ENCODE measurements at regions not wholly inside any gene's neighbourhood (a gene's known extent, or its start where the extent isn't known, plus 50 kb on each side); places are given as distances from the start of the nearest gene placed in this dataset.

DNA sequence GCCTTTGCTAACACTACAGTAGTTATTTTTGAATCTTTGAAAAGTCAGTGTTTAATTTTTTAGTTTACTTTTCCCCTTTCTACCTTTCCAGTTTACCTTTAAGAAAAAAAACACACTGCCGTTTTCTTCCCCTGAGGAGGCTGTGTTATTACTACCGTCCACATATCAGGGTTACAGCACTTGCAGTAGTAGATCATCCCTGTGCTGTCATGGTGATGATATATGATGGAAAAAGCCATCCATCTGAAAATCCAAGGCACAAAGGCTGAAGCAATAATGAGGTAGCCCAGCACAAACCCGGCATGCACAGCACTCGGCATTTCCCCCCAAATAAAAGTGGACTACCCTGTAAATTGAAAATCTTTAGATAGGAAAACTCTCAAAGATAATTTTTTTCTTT, 258.7 kb downstream of the CXXC4 start:
- H3K4me1 Mint-ChIP-seq: peaks cover 30% of the 10 kb centered on the region

DNA sequence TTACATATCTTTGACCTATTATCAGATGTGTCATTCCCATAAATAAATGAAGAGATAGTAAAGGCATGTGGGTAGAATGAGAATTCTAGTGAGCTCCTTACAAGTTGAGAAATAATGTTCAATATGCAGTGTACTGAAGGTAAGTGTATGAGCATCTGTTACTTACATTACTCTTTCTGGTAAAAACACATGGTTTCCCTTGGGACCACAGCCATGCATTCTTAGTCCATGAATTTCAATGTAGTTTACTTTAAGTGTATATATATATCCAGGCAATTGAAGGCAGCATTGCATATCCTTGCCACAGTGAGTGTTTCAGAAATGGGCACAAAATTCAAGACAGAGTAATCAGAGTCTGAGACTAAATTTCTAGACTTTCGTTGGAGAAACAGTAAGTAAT, 277.2 kb downstream of the CXXC4 start:
- no peak for TF ChIP-seq CTCF (IDR thresholded peaks at IDR 0.05; ENCODE audit: unreplicated experiment)
- H3K36me3 Mint-ChIP-seq: no peaks in the 10 kb centered on the region

More for the DNA sequence above, 258.7 kb downstream of the CXXC4 start:
- Mint-ChIP-seq H3K4me3 (no peak overlapping the region), H3K9me3 (no peaks in the 10 kb centered on the region), H3K27me3 (ENCODE audit: low read depth) (peaks cover 3% of the 10 kb centered on the region), H3K27ac (no peak overlapping the region), H3K36me3 (no peaks in the 10 kb centered on the region)
- no peak for TF ChIP-seq CTCF (IDR thresholded peaks at IDR 0.05; ENCODE audit: unreplicated experiment)
- DNase-seq (ENCODE audit: low spot score in 2 of 2, unreplicated experiment in 2 of 2): no peak

GRCh38 chr4:104211657-104212056, 283.0 kb downstream of the CXXC4 start:
- H3K9me3 Mint-ChIP-seq: peaks cover 8% of the 10 kb centered on the region

More for the DNA sequence above, 277.2 kb downstream of the CXXC4 start:
- no peaks in the 10 kb centered on the region for H3K4me1 Mint-ChIP-seq
- peaks cover 8% of the 10 kb centered on the region for H3K9me3 Mint-ChIP-seq
- no peak for DNase-seq (ENCODE audit: low spot score in 2 of 2, unreplicated experiment in 2 of 2)
- no peak overlapping the region for H3K27ac Mint-ChIP-seq
- peaks cover 10% of the 10 kb centered on the region for H3K27me3 Mint-ChIP-seq (ENCODE audit: low read depth)
- H3K4me3 Mint-ChIP-seq: no peak overlapping the region

DNA sequence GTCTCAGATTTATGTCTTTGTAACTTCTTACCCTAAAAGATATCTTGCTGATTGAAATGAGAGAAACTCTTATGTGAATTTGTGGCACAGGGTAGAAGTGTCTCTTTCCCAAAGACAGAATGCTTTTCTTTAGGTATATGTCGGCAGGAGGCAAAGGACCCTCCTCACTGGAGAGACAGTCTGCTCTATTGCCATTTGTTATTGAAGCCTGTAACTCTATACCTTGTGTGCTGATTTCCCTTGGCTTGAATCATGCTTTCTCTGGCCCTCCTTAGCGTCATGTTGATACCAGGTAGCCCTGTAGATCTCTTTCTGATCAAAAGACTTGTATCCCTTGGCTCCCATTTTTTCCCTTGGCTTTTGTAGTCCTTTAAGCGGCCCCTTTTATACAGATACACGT, 284.3 kb downstream of the CXXC4 start:
- Mint-ChIP-seq H3K4me3 (no peak overlapping the region), H3K4me1 (no peaks in the 10 kb centered on the region), H3K27ac (no peak overlapping the region), H3K9me3 (peaks cover 8% of the 10 kb centered on the region), H3K36me3 (no peaks in the 10 kb centered on the region), H3K27me3 (ENCODE audit: low read depth) (peaks cover 3% of the 10 kb centered on the region)
- no peak for DNase-seq (ENCODE audit: low spot score in 2 of 2, unreplicated experiment in 2 of 2)
- no peak for TF ChIP-seq CTCF (IDR thresholded peaks at IDR 0.05; ENCODE audit: unreplicated experiment)

More at GRCh38 chr4:104211657-104212056, 283.0 kb downstream of the CXXC4 start:
- Mint-ChIP-seq H3K27me3 (ENCODE audit: low read depth) (peaks cover 8% of the 10 kb centered on the region), H3K27ac (no peak overlapping the region), H3K4me3 (no peak overlapping the region), H3K36me3 (no peaks in the 10 kb centered on the region), H3K4me1 (no peaks in the 10 kb centered on the region)
- DNase-seq (ENCODE audit: low spot score in 2 of 2, unreplicated experiment in 2 of 2): no peak
- no peak for TF ChIP-seq CTCF (IDR thresholded peaks at IDR 0.05; ENCODE audit: unreplicated experiment)

- DNase-seq (ENCODE audit: low spot score in 2 of 2, unreplicated experiment in 2 of 2): no peak
- no peak for TF ChIP-seq CTCF (IDR thresholded peaks at IDR 0.05; ENCODE audit: unreplicated experiment)
- H3K27ac Mint-ChIP-seq: no peak overlapping the region
- no peaks in the 10 kb centered on the region for H3K36me3 Mint-ChIP-seq
- no peak overlapping the region for H3K4me3 Mint-ChIP-seq
- peaks cover 10% of the 10 kb centered on the region for H3K9me3 Mint-ChIP-seq
- no peaks in the 10 kb centered on the region for H3K27me3 Mint-ChIP-seq (ENCODE audit: low read depth)
- no peaks in the 10 kb centered on the region for H3K4me1 Mint-ChIP-seq
These were observed 287.9 kb downstream of the CXXC4 start for GRCh38 chr4:104206784-104207183.

DNA sequence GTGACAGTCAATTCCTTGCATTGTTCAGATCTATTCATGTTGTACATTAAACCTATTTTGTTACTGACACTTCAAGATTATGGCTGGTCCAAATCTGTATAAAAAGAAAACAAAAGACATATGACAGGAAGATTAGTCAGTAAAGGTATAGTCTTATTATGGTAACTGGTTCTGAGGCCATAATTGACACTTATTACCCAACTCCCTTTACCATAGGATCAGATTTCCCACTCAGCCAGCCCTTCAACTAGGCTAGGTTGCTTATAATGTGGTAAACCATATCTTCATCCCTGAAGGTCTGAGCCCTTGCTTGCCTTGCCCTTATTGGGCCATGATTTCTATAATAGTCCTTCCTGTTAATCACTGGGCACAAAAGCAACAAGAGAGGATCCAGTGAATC, 289.6 kb downstream of the CXXC4 start:
- DNase-seq (ENCODE audit: low spot score in 2 of 2, unreplicated experiment in 2 of 2): no peak
- H3K27ac Mint-ChIP-seq: no peak overlapping the region

More for the DNA sequence above, 289.6 kb downstream of the CXXC4 start:
- H3K9me3 Mint-ChIP-seq: peaks cover 10% of the 10 kb centered on the region
- H3K4me3 Mint-ChIP-seq: no peak overlapping the region
- TF ChIP-seq CTCF (IDR thresholded peaks at IDR 0.05; ENCODE audit: unreplicated experiment): no peak
- no peaks in the 10 kb centered on the region for H3K4me1 Mint-ChIP-seq
- no peaks in the 10 kb centered on the region for H3K36me3 Mint-ChIP-seq
- H3K27me3 Mint-ChIP-seq (ENCODE audit: low read depth): no peaks in the 10 kb centered on the region
